ENCODE measurements at regions not wholly inside any gene's neighbourhood (a gene's known extent, or its start where the extent isn't known, plus 50 kb on each side); places are given as distances from the start of the nearest gene placed in this dataset.
A peak's percentile ranks its signal among the peaks of the same experiment; 100 is the strongest.

GRCh38 chr10:55224007-55224781 lies 423.2 kb upstream of the PCDH15 start:
- Mint-ChIP-seq H3K4me3 (no peak overlapping the region), H3K9me3 (no peaks in the 10 kb centered on the region), H3K27me3 (ENCODE audit: insufficient read depth, low read depth) (no peaks in the 10 kb centered on the region), H3K4me1 (no peaks in the 10 kb centered on the region), H3K27ac (no peak overlapping the region), H3K36me3 (no peaks in the 10 kb centered on the region)
- DNase-seq (ENCODE audit: low spot score), result no peak
- no peaks in the 10 kb centered on the region for H3K4me1 ChIP-seq
- H2AFZ ChIP-seq (replicated peaks), result peak overlapping the region; percentile 26
- H3K9ac ChIP-seq, result no peak overlapping the region
- no peaks in the 10 kb centered on the region for H3K9me3 ChIP-seq (ENCODE audit: low read depth)
- no peaks in the 10 kb centered on the region for H3F3A ChIP-seq (ENCODE audit: low read depth)
- TF ChIP-seq CTCF (IDR thresholded peaks at IDR 0.05) (no peak), EZH2 (IDR thresholded peaks at IDR 0.05) (no peak), EZH2phosphoT487 (IDR thresholded peaks at IDR 0.05) (no peak)
- H3K27me3 ChIP-seq, result no peaks in the 10 kb centered on the region
- no peaks in the 10 kb centered on the region for H3K79me2 ChIP-seq (ENCODE audit: low read depth)
- no peak overlapping the region for H3K4me3 ChIP-seq
- H4K20me1 ChIP-seq (ENCODE audit: low read depth), result no peaks in the 10 kb centered on the region
- H3K36me3 ChIP-seq, result no peaks in the 10 kb centered on the region
- H3K27ac ChIP-seq, result no peak overlapping the region
- H3K4me2 ChIP-seq, result no peak overlapping the region

GRCh38 chr10:55223352-55223751 lies 422.3 kb upstream of the PCDH15 start:
- no peak overlapping the region for H3K9ac ChIP-seq
- no peaks in the 10 kb centered on the region for H3F3A ChIP-seq (ENCODE audit: low read depth)
- no peaks in the 10 kb centered on the region for H3K79me2 ChIP-seq (ENCODE audit: low read depth)
- no peak for DNase-seq (ENCODE audit: low spot score)
- H3K4me1 Mint-ChIP-seq, result no peaks in the 10 kb centered on the region
- no peaks in the 10 kb centered on the region for H3K36me3 Mint-ChIP-seq
- H3K4me1 ChIP-seq, result no peaks in the 10 kb centered on the region
- H3K9me3 Mint-ChIP-seq, result no peaks in the 10 kb centered on the region
- H3K9me3 ChIP-seq (ENCODE audit: low read depth), result no peaks in the 10 kb centered on the region
- H3K4me2 ChIP-seq, result no peak overlapping the region
- TF ChIP-seq CTCF (IDR thresholded peaks at IDR 0.05) (no peak), EZH2 (IDR thresholded peaks at IDR 0.05) (no peak), EZH2phosphoT487 (IDR thresholded peaks at IDR 0.05) (no peak)
- no peaks in the 10 kb centered on the region for H3K36me3 ChIP-seq
- H3K27me3 ChIP-seq, result no peaks in the 10 kb centered on the region
- H2AFZ ChIP-seq (replicated peaks), result no peak overlapping the region
- H3K27ac ChIP-seq, result no peak overlapping the region
- no peaks in the 10 kb centered on the region for H3K27me3 Mint-ChIP-seq (ENCODE audit: insufficient read depth, low read depth)
- H4K20me1 ChIP-seq (ENCODE audit: low read depth), result no peaks in the 10 kb centered on the region
- no peak overlapping the region for H3K4me3 Mint-ChIP-seq
- H3K27ac Mint-ChIP-seq, result no peak overlapping the region
- H3K4me3 ChIP-seq, result no peak overlapping the region

GRCh38 chr10:55220975-55221374 lies 419.9 kb upstream of the PCDH15 start:
- no peak for TF ChIP-seq CTCF (IDR thresholded peaks at IDR 0.05)
- no peak for TF ChIP-seq EZH2phosphoT487 (IDR thresholded peaks at IDR 0.05)
- no peak for TF ChIP-seq EZH2 (IDR thresholded peaks at IDR 0.05)
- H3K4me3 Mint-ChIP-seq, result no peak overlapping the region
- H4K20me1 ChIP-seq (ENCODE audit: low read depth), result no peaks in the 10 kb centered on the region
- no peaks in the 10 kb centered on the region for H3K36me3 ChIP-seq
- no peaks in the 10 kb centered on the region for H3K9me3 Mint-ChIP-seq
- H3K27me3 Mint-ChIP-seq (ENCODE audit: insufficient read depth, low read depth), result no peaks in the 10 kb centered on the region
- no peaks in the 10 kb centered on the region for H3K27me3 ChIP-seq
- no peak overlapping the region for H3K4me2 ChIP-seq
- H3K9me3 ChIP-seq (ENCODE audit: low read depth), result no peaks in the 10 kb centered on the region
- no peak overlapping the region for H3K27ac ChIP-seq
- H3K36me3 Mint-ChIP-seq, result no peaks in the 10 kb centered on the region
- no peaks in the 10 kb centered on the region for H3K4me1 Mint-ChIP-seq
- H3K79me2 ChIP-seq (ENCODE audit: low read depth), result no peaks in the 10 kb centered on the region
- no peaks in the 10 kb centered on the region for H3F3A ChIP-seq (ENCODE audit: low read depth)
- DNase-seq (ENCODE audit: low spot score), result no peak
- no peak overlapping the region for H3K9ac ChIP-seq
- H3K4me3 ChIP-seq, result no peak overlapping the region
- H3K4me1 ChIP-seq, result no peaks in the 10 kb centered on the region
- H2AFZ ChIP-seq (replicated peaks), result no peak overlapping the region
- H3K27ac Mint-ChIP-seq, result no peak overlapping the region

Data from neural progenitor cell (in vitro differentiated cells).